ENCODE measurements at regions not wholly inside any gene's neighbourhood (a gene's known extent, or its start where the extent isn't known, plus 50 kb on each side); places are given as distances from the start of the nearest gene placed in this dataset.
"Not testable (repeated sequence)": the region's sequence is repeated elsewhere in the genome, so short reads cannot be mapped to it uniquely, and the experiment has no call there.

- no peak for DNase-seq (ENCODE audit: low spot score)
Observed at GRCh38 chr4:173699841-173700475, 169.9 kb upstream of the HAND2 start.

GRCh38 chr4:173698557-173699262 lies 168.7 kb upstream of the HAND2 start:
- no peak for DNase-seq (ENCODE audit: low spot score)

- no peak for DNase-seq (ENCODE audit: low spot score)
Observed at GRCh38 chr4:173697840-173698239, 167.8 kb upstream of the HAND2 start.

- no peak for DNase-seq (ENCODE audit: low spot score)
Observed at GRCh38 chr4:173696551-173696950, 166.5 kb upstream of the HAND2 start.

- no peak for DNase-seq (ENCODE audit: low spot score)
Observed at GRCh38 chr4:173696011-173696410, 166.0 kb upstream of the HAND2 start.

- DNase-seq (ENCODE audit: low spot score): no peak
Observed at GRCh38 chr4:173685831-173686210, 155.8 kb upstream of the HAND2 start.

GRCh38 chr4:173685165-173685830 lies 155.3 kb upstream of the HAND2 start:
- DNase-seq (ENCODE audit: low spot score): no peak

- DNase-seq (ENCODE audit: low spot score): no peak
Observed at GRCh38 chr4:173684223-173684622, 154.2 kb upstream of the HAND2 start.

- DNase-seq (ENCODE audit: low spot score): no peak
Observed at GRCh38 chr4:173682609-173683008, 152.6 kb upstream of the HAND2 start.

GRCh38 chr4:173680278-173680677 lies 150.2 kb upstream of the HAND2 start:
- no peak for DNase-seq (ENCODE audit: low spot score)

GRCh38 chr4:173675446-173675845 lies 145.4 kb upstream of the HAND2 start:
- no peak for DNase-seq (ENCODE audit: low spot score)

- no peak for DNase-seq (ENCODE audit: low spot score)
Observed at GRCh38 chr4:173669460-173670179, 139.6 kb upstream of the HAND2 start.

GRCh38 chr4:173661001-173661400 lies 131.0 kb upstream of the HAND2 start:
- DNase-seq (ENCODE audit: low spot score): no peak

GRCh38 chr4:173656898-173657297 lies 126.9 kb upstream of the HAND2 start:
- no peak for DNase-seq (ENCODE audit: low spot score)

GRCh38 chr4:173652283-173652931 lies 122.4 kb upstream of the HAND2 start:
- no peak for DNase-seq (ENCODE audit: low spot score)

GRCh38 chr4:173651651-173652282 lies 121.7 kb upstream of the HAND2 start:
- DNase-seq (ENCODE audit: low spot score): no peak

GRCh38 chr4:173647902-173648301 lies 117.9 kb upstream of the HAND2 start:
- DNase-seq (ENCODE audit: low spot score): no peak

- DNase-seq (ENCODE audit: low spot score): no peak
Observed at GRCh38 chr4:173642509-173642908, 112.5 kb upstream of the HAND2 start.

GRCh38 chr4:173635395-173635794 lies 105.4 kb upstream of the HAND2 start:
- no peak for DNase-seq (ENCODE audit: low spot score)

GRCh38 chr4:173626277-173626676 lies 96.2 kb upstream of the HAND2 start:
- DNase-seq (ENCODE audit: low spot score): no peak

- not testable (repeated sequence) for DNase-seq (ENCODE audit: low spot score)
Observed at GRCh38 chr4:173618648-173619047, 88.6 kb upstream of the HAND2 start.

GRCh38 chr4:173609158-173609557 lies 79.1 kb upstream of the HAND2 start:
- no peak for DNase-seq (ENCODE audit: low spot score)
